Esophagus (tissue), 2 donors: ENCODE measurements at regions not wholly inside any gene's neighbourhood (a gene's known extent, or its start where the extent isn't known, plus 50 kb on each side); places are given as distances from the start of the nearest gene placed in this dataset.

Experiments used
- H3K27ac ChIP-seq, 2 donors: one replicate each; pipeline ENCODE4 v1.5.1; 2013; ENCODE audit warnings: low read depth in 2 of 2, mild to moderate bottlenecking in 2 of 2, inconsistent platforms in 1 of 2, low read length in 1 of 2, moderate library complexity in 1 of 2
- H3K27me3 ChIP-seq, 2 donors: one replicate each; pipeline ENCODE4 v1.6.1; 2013; ENCODE audit warnings: low read length in 2 of 2, control low read depth in 1 of 2, mild to moderate bottlenecking in 1 of 2; ENCODE audit not compliant: insufficient read depth in 2 of 2, control insufficient read depth in 1 of 2
- H3K36me3 ChIP-seq, 2 donors: one replicate each; pipeline ENCODE4 v1.6.1; 2013; ENCODE audit warnings: low read length in 1 of 2; ENCODE audit not compliant: control insufficient read depth in 2 of 2, insufficient read depth in 2 of 2
- H3K4me1 ChIP-seq, 2 donors: one replicate each; pipeline ENCODE4 v1.6.1; 2013; ENCODE audit warnings: low read length in 1 of 2; ENCODE audit not compliant: control insufficient read depth in 2 of 2, insufficient read depth in 2 of 2
- H3K4me3 ChIP-seq, 2 donors: one replicate each; pipeline ENCODE4 v1.5.1; 2013; ENCODE audit warnings: low read length in 2 of 2, mild to moderate bottlenecking in 2 of 2, low read depth in 1 of 2, moderate library complexity in 1 of 2
- H3K9me3 ChIP-seq, 2 donors: one replicate each; pipeline ENCODE4 v1.6.1; 2013; ENCODE audit warnings: mild to moderate bottlenecking in 2 of 2, low read depth in 1 of 2, low read length in 1 of 2, moderate library complexity in 1 of 2; ENCODE audit not compliant: control insufficient read depth in 2 of 2, insufficient read depth in 1 of 2
- WGBS, 2 donors: extraction: QIAGEN DNeasy Blood & Tissue Kit; methylation state at CpG; one replicate each; pipeline ENCODE4 v1.1.7; 2013; 5-methylcytosine and 5-hydroxymethylcytosine counted together
- donor health status: healthy with polysubstance abuse.
- donor health status: Bipolar disorder and iron deficiency.

GRCh38 chr5:105259581-105260217 is 1697.1 kb upstream of the NUDT12 start:
- no peaks in the 10 kb centered on the region for H3K4me1 ChIP-seq
- no peaks in the 10 kb centered on the region for H3K36me3 ChIP-seq
- no peak overlapping the region for H3K27ac ChIP-seq
- no peak overlapping the region for H3K4me3 ChIP-seq
- 52 to 65% methylated on average over 5 of the region's 5 CpGs for WGBS, 2 donors
- no peaks in the 10 kb centered on the region for H3K9me3 ChIP-seq
- no peaks in the 10 kb centered on the region for H3K27me3 ChIP-seq

- Histone ChIP-seq H3K27ac (no peak overlapping the region), H3K36me3 (no peaks in the 10 kb centered on the region), H3K9me3 (no peaks in the 10 kb centered on the region), H3K27me3 (no peaks in the 10 kb centered on the region), H3K4me1 (no peaks in the 10 kb centered on the region), H3K4me3 (no peak overlapping the region)
- WGBS, 2 donors, result 50 to 61% methylated on average over 3 of the region's 3 CpGs
Observed at GRCh38 chr5:105238561-105238960, 1676.0 kb upstream of the NUDT12 start.

- no peak overlapping the region for H3K4me3 ChIP-seq
- no peaks in the 10 kb centered on the region for H3K9me3 ChIP-seq
- H3K4me1 ChIP-seq, result no peaks in the 10 kb centered on the region
- H3K27ac ChIP-seq, result no peak overlapping the region
- 41 to 49% methylated on average over 4 of the region's 4 CpGs for WGBS, 2 donors
- no peaks in the 10 kb centered on the region for H3K36me3 ChIP-seq
- no peaks in the 10 kb centered on the region for H3K27me3 ChIP-seq
Observed at GRCh38 chr5:105230516-105231157, 1668.0 kb upstream of the NUDT12 start.

- WGBS, 2 donors, result 7 to 9% methylated on average over 1 of the region's 1 CpG
- Histone ChIP-seq H3K36me3 (no peaks in the 10 kb centered on the region), H3K4me1 (no peaks in the 10 kb centered on the region), H3K27me3 (no peaks in the 10 kb centered on the region), H3K4me3 (no peak overlapping the region), H3K27ac (no peak overlapping the region), H3K9me3 (no peaks in the 10 kb centered on the region)
Observed at GRCh38 chr5:105218018-105218417, 1655.4 kb upstream of the NUDT12 start.

- no peaks in the 10 kb centered on the region for H3K9me3 ChIP-seq
- no peaks in the 10 kb centered on the region for H3K27me3 ChIP-seq
- no peaks in the 10 kb centered on the region for H3K4me1 ChIP-seq
- H3K27ac ChIP-seq, result no peak overlapping the region
- H3K4me3 ChIP-seq, result no peak overlapping the region
- H3K36me3 ChIP-seq, result no peaks in the 10 kb centered on the region
Observed at GRCh38 chr5:105213078-105213477, 1650.5 kb upstream of the NUDT12 start.

- H3K27me3 ChIP-seq, result no peaks in the 10 kb centered on the region
- H3K27ac ChIP-seq, result no peak overlapping the region
- no peaks in the 10 kb centered on the region for H3K4me1 ChIP-seq
- H3K9me3 ChIP-seq, result no peaks in the 10 kb centered on the region
- H3K4me3 ChIP-seq, result no peak overlapping the region
- H3K36me3 ChIP-seq, result no peaks in the 10 kb centered on the region
- 48 to 57% methylated on average over 2 of the region's 2 CpGs for WGBS, 2 donors
Observed at GRCh38 chr5:105207066-105207465, 1644.5 kb upstream of the NUDT12 start.

- Histone ChIP-seq H3K9me3 (no peaks in the 10 kb centered on the region), H3K36me3 (no peaks in the 10 kb centered on the region), H3K27ac (no peak overlapping the region), H3K4me1 (no peaks in the 10 kb centered on the region), H3K4me3 (no peak overlapping the region), H3K27me3 (no peaks in the 10 kb centered on the region)
- WGBS, 2 donors, result 86 to 89% methylated on average over 3 of the region's 3 CpGs
Observed at GRCh38 chr5:105197531-105197930, 1634.9 kb upstream of the NUDT12 start.

- no peaks in the 10 kb centered on the region for H3K9me3 ChIP-seq
- H3K36me3 ChIP-seq, result no peaks in the 10 kb centered on the region
- no peak overlapping the region for H3K4me3 ChIP-seq
- no peaks in the 10 kb centered on the region for H3K27me3 ChIP-seq
- no peak overlapping the region for H3K27ac ChIP-seq
- H3K4me1 ChIP-seq, result no peaks in the 10 kb centered on the region
Observed at GRCh38 chr5:105195765-105196164, 1633.2 kb upstream of the NUDT12 start.

- WGBS, 2 donors, result 90 to 96% methylated on average over 2 of the region's 2 CpGs
- Histone ChIP-seq H3K36me3 (no peaks in the 10 kb centered on the region), H3K9me3 (no peaks in the 10 kb centered on the region)
Observed at GRCh38 chr5:105172918-105173317, 1610.3 kb upstream of the NUDT12 start.

GRCh38 chr5:105168806-105169205 is 1606.2 kb upstream of the NUDT12 start:
- WGBS, 2 donors, result 88 to 95% methylated on average over 1 of the region's 1 CpG
- H3K36me3 ChIP-seq, result no peaks in the 10 kb centered on the region

More at GRCh38 chr5:105172918-105173317, 1610.3 kb upstream of the NUDT12 start:
- Histone ChIP-seq H3K4me1 (no peaks in the 10 kb centered on the region), H3K27me3 (no peaks in the 10 kb centered on the region), H3K27ac (no peak overlapping the region), H3K4me3 (no peak overlapping the region)

More at GRCh38 chr5:105168806-105169205, 1606.2 kb upstream of the NUDT12 start:
- Histone ChIP-seq H3K4me1 (no peaks in the 10 kb centered on the region), H3K27me3 (no peaks in the 10 kb centered on the region), H3K27ac (no peak overlapping the region), H3K4me3 (no peak overlapping the region), H3K9me3 (no peaks in the 10 kb centered on the region)
